Uterus (tissue), 2 donors: ENCODE measurements at regions not wholly inside any gene's neighbourhood (a gene's known extent, or its start where the extent isn't known, plus 50 kb on each side); places are given as distances from the start of the nearest gene placed in this dataset.

Experiments
- CTCF ChIP-seq, 4 experiments: fragments of 200-600 bp in 2 of 4; fragments of 450-650 bp in 2 of 4; sonication (generic) in 2 of 4; IDR thresholded peaks; one replicate each; pipeline ENCODE4 v1.5.1; 2016 to 2019; ENCODE audit warnings: antibody characterized with exemption in 4 of 4, mild to moderate bottlenecking in 2 of 4, moderate library complexity in 1 of 4
- POLR2A ChIP-seq, 2 donors: fragments of 450-650 bp; IDR thresholded peaks; one replicate each; pipeline ENCODE4 v1.6.1; 2016; ENCODE audit warnings: antibody characterized with exemption in 2 of 2, mild to moderate bottlenecking in 1 of 2, moderate library complexity in 1 of 2

- peak in 2 of 4 experiments; percentile 10 to 16 for TF ChIP-seq CTCF (IDR thresholded peaks at IDR 0.05)
- no peak for TF ChIP-seq POLR2A (IDR thresholded peaks at IDR 0.05)
These were observed 97.9 kb upstream of the DLX2 start for GRCh38 chr2:172200495-172201085.
